ENCODE measurements at regions not wholly inside any gene's neighbourhood (a gene's known extent, or its start where the extent isn't known, plus 50 kb on each side); places are given as distances from the start of the nearest gene placed in this dataset.

DNA sequence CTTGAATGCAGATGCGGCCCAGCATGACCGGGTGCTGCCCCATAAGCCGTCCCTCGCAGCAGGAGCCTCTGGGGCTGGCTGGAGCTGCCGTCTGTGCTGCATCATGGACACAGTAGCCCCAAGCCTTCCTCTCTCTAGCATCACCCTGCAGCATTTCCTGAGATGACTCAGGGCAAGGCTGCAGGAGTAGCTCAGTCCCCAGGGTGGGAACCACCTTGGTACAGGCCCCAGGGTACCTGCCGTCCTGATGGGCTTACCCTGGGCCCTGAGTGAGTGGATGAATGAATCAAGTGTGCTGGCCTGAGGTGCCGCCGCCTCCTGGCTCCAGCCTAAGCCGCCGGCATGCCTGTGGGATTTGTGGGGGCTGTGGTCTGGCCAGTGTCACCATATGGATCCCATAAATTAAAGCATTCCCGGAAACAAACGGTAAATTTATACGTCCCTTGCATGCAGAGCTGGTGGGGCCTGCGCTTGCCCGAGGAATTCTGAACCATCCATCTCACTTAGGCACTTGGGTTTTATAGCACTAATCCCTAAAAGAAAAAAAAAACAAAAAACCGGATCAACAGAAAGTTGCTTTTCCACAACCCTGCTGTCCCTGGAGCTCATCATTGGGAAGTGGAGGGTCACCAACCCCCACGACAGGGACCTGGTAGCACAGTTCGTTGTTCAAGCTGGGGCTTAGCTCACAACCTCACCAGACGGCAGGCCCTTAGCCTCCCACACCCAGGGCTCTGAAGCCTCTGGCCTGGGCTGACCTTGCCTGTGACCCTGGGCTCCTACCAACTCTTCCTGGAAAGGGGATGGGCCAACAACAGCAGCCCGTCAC lies 242.6 kb upstream of the CIBAR2 start:
- Histone ChIP-seq H3K4me3 (ENCODE audit: low read depth, low read length) (no peak overlapping the region), H3K27me3 (ENCODE audit: control insufficient read depth, insufficient read depth, low read length) (peaks cover 6% of the 10 kb centered on the region), H3K36me3 (ENCODE audit: control insufficient read depth, insufficient read depth, low read length) (no peaks in the 10 kb centered on the region)
- TF ChIP-seq CTCF (IDR thresholded peaks at IDR 0.05; ENCODE audit: insufficient read depth, low read length, poor library complexity, severe bottlenecking): no peak
- no peak for DNase-seq (ENCODE audit: low read depth)

DNA sequence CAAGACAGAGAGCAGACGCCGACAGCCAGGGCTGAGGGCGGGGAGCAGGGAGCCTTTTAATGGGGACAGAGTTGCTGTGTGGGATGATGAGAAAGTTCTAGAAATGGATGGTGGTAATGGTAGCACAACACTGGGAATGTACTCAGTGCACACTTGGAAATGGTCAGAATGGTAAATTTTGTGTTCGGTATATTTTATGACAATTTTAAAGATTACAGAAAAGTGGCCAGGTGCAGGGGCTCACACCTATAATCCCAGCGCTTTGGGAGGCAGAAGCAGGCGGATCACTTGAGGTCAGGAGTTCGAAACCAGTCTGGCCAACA lies 243.2 kb upstream of the CIBAR2 start:
- Histone ChIP-seq H3K4me3 (ENCODE audit: low read depth, low read length) (no peak overlapping the region), H3K36me3 (ENCODE audit: control insufficient read depth, insufficient read depth, low read length) (no peaks in the 10 kb centered on the region), H3K27me3 (ENCODE audit: control insufficient read depth, insufficient read depth, low read length) (peaks cover 5% of the 10 kb centered on the region)
- TF ChIP-seq CTCF (IDR thresholded peaks at IDR 0.05; ENCODE audit: insufficient read depth, low read length, poor library complexity, severe bottlenecking): no peak
- DNase-seq (ENCODE audit: low read depth): no peak

- H3K4me3 ChIP-seq (ENCODE audit: low read depth, low read length): no peak overlapping the region
- no peak for TF ChIP-seq CTCF (IDR thresholded peaks at IDR 0.05; ENCODE audit: insufficient read depth, low read length, poor library complexity, severe bottlenecking)
- no peak for DNase-seq (ENCODE audit: low read depth)
- H3K36me3 ChIP-seq (ENCODE audit: control insufficient read depth, insufficient read depth, low read length): no peaks in the 10 kb centered on the region
- peaks cover 5% of the 10 kb centered on the region for H3K27me3 ChIP-seq (ENCODE audit: control insufficient read depth, insufficient read depth, low read length)
Measured at GRCh38 chr16:85356157-85356556, 243.9 kb upstream of the CIBAR2 start.

DNA sequence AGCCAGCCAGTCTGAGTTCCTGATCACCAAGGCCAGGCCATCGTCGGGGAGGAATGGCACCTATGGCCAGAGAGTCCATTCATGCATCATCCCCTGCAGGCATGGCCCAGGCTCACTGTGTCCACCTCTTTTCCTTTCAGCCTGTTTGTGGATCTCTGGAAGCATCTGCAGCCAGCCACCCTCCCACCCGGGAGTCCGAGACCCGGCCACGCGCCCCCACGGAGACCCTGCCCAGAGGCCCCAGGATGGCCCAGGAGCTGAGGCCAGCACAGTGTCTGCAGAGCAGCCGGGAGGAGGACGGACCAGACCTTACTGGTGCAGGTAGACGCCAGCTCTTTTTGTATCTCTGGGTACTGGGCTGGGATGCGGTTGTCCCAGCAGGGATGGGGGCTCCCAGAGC lies 245.1 kb upstream of the CIBAR2 start:
- DNase-seq (ENCODE audit: low read depth): no peak
- Histone ChIP-seq H3K36me3 (ENCODE audit: control insufficient read depth, insufficient read depth, low read length) (no peaks in the 10 kb centered on the region), H3K27me3 (ENCODE audit: control insufficient read depth, insufficient read depth, low read length) (peaks cover 5% of the 10 kb centered on the region), H3K4me3 (ENCODE audit: low read depth, low read length) (no peak overlapping the region)
- no peak for TF ChIP-seq CTCF (IDR thresholded peaks at IDR 0.05; ENCODE audit: insufficient read depth, low read length, poor library complexity, severe bottlenecking)

DNA sequence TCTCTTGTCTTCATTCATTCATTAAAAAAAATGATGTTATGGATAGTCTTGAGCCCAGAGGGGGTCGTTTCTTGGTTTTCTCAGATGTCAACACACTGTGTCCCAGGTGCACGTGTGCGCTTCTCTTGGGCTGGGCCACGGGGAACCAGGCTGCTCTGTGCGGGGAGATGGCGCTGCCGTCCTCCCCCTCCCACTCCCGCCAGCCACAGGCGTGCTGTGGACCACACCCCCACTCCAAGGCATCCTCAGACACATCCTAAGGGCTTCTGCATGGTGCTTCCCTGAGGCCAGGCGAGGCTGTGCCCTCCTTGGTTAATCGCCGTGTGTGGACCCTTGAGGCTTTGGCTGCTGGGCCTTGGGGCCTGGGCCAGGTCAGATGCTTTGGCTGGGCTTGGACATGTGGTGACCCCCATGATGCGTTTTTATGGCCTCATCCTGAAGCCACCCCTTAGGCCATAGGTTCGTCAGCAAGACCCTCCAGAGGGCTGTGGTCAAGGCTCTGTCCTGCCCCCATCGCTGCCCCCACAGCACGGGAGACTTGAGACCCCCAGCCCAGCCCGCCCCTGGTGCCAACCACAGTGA lies 245.7 kb upstream of the CIBAR2 start:
- no peak for DNase-seq (ENCODE audit: low read depth)
- Histone ChIP-seq H3K36me3 (ENCODE audit: control insufficient read depth, insufficient read depth, low read length) (no peaks in the 10 kb centered on the region), H3K4me3 (ENCODE audit: low read depth, low read length) (no peak overlapping the region), H3K27me3 (ENCODE audit: control insufficient read depth, insufficient read depth, low read length) (peaks cover 5% of the 10 kb centered on the region)
- no peak for TF ChIP-seq CTCF (IDR thresholded peaks at IDR 0.05; ENCODE audit: insufficient read depth, low read length, poor library complexity, severe bottlenecking)

All from kidney epithelial cell (primary cell).